ENCODE measurements at regions not wholly inside any gene's neighbourhood (a gene's known extent, or its start where the extent isn't known, plus 50 kb on each side); places are given as distances from the start of the nearest gene placed in this dataset.

DNA sequence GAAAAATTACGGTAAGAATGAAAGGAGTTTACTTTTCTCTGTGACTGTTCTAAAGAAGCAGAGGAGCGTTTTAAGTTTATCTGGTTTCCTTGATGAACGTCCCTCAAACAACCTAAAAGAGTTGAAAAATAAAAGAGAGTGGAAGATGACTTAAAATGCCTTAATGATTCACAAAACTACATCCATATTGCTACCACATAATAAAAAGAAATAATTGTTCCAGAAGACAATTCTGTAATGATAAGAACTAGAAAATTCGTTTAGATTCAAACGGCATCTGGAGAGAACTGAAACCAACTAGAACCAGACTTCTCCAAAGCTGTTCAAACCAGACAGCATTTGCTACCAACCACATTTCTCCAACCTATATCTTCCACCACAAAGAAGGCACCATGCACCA is 68.1 kb downstream of the TEKT4 start:
- no peaks in the 10 kb centered on the region for H3K27me3 ChIP-seq
- DNase-seq (ENCODE audit: low read depth in 1 of 2, low spot score in 1 of 2): no peak
- no peaks in the 10 kb centered on the region for H3K4me1 ChIP-seq (ENCODE audit: low read depth)
- H3K36me3 ChIP-seq: no peaks in the 10 kb centered on the region
- H3K9me3 ChIP-seq (ENCODE audit: low read depth): no peaks in the 10 kb centered on the region
- TF ChIP-seq, protein P1, sequence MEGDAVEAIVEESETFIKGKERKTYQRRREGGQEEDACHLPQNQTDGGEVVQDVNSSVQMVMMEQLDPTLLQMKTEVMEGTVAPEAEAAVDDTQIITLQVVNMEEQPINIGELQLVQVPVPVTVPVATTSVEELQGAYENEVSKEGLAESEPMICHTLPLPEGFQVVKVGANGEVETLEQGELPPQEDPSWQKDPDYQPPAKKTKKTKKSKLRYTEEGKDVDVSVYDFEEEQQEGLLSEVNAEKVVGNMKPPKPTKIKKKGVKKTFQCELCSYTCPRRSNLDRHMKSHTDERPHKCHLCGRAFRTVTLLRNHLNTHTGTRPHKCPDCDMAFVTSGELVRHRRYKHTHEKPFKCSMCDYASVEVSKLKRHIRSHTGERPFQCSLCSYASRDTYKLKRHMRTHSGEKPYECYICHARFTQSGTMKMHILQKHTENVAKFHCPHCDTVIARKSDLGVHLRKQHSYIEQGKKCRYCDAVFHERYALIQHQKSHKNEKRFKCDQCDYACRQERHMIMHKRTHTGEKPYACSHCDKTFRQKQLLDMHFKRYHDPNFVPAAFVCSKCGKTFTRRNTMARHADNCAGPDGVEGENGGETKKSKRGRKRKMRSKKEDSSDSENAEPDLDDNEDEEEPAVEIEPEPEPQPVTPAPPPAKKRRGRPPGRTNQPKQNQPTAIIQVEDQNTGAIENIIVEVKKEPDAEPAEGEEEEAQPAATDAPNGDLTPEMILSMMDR (IDR thresholded peaks at IDR 0.05; ENCODE audit: low read depth, low read length): no peak
- no peak overlapping the region for H3K4me3 ChIP-seq
- H3K27ac ChIP-seq: no peak overlapping the region

DNA sequence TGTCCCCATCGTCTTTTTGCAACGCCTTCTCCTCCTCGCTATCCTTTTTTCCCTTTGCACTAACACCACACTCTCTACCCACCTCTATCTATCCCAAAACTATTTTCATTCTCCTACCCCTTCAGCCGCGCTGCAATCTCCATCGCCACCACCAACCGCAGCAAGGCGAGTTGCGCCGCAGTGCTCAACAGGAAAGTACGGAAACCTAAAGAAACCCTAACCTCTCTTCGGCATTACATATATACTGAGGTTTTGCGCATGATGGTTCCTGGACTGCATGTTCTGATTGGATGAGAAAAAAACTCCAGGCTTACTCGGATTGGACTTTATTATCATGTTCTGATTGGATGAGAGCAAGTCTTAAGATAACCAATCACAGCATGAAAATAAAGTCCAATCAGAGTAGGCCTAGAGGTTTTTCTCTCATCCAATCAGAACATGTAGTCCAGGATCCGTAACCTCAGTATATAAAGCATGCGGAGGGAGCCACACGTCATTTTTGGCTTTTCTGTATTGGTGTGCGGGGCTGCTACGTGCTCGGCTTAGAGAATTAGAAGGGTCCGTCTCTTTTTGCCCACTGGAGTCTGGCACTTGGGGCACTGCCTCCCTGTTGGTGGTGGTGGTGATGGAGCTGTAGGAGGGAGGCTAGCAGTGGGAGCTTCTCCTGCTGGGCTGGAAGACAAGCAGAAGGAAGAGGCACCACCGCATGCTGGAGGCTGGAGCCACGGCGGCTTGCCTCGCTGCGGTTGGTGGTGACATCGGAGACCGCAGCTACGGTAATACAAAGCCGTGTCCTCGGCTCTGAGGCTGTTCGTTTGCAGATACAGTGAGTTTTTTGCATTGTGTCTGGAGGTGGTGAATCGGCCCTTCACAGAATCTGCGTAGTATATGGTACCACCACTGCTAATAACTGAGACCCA is 76.1 kb downstream of the TEKT4 start:
- no peak for DNase-seq (ENCODE audit: low read depth in 1 of 2, low spot score in 1 of 2)

DNA sequence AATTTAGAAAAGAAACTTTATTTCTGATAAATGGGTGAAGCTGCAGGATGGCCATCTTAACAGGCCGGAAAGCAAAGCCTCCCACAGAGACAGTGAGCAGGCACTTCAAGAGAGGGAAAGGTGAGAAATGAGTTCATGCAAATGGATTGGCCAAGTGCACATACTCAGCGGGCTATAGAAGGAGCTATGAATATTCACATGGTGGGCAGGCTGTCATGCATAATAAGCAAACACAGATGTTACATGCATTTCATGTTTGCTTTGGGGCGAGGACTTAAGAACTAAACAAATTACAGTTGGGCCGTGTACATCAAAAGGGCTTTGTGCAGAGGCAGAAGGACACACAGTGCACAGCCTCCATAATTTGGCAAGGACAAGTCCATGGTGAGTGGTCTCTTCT is 69.8 kb upstream of the MAL start:
- DNase-seq (ENCODE audit: low read depth in 1 of 2, low spot score in 1 of 2): no peak
- Histone ChIP-seq H3K27me3 (no peaks in the 10 kb centered on the region), H3K27ac (no peak overlapping the region), H3K9me3 (ENCODE audit: low read depth) (no peaks in the 10 kb centered on the region), H3K36me3 (no peaks in the 10 kb centered on the region), H3K4me1 (ENCODE audit: low read depth) (no peaks in the 10 kb centered on the region), H3K4me3 (no peak overlapping the region)
- TF ChIP-seq, protein P1 (IDR thresholded peaks at IDR 0.05; ENCODE audit: low read depth, low read length): no peak

More for the DNA sequence above, 76.1 kb downstream of the TEKT4 start:
- Histone ChIP-seq H3K4me1 (ENCODE audit: low read depth) (no peaks in the 10 kb centered on the region), H3K36me3 (no peaks in the 10 kb centered on the region), H3K9me3 (ENCODE audit: low read depth) (no peaks in the 10 kb centered on the region), H3K27ac (no peak overlapping the region), H3K4me3 (no peak overlapping the region), H3K27me3 (no peaks in the 10 kb centered on the region)
- TF ChIP-seq, protein P1 (IDR thresholded peaks at IDR 0.05; ENCODE audit: low read depth, low read length): no peak

DNA sequence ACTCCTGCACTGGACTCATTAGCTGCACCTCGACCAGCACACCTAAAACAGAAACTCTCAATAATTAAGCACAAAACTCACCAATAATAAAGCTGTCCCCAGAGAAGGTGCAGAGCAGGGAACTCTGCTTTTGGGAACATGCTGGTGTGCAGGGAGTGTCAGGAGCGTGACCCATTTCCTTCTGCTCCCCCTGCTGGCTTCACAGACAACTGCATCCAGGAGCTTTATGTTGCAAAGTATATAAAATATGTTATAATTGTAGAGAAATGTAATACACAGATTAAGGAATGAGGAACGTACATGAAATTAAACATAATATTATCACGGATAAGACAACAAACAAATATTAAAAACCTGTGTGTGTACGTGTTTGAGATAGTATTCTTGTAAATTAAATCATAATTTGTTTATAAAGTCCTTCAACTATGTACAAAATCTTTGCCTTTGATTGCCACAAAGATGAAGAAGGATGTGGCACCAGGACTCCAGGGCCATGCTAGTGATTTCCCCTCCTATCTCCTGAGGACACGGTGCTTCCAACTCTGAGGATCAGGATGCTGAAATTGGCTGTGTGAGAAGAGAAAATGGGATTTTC is 68.6 kb upstream of the MAL start:
- Histone ChIP-seq H3K4me3 (no peak overlapping the region), H3K36me3 (no peaks in the 10 kb centered on the region), H3K27me3 (no peaks in the 10 kb centered on the region), H3K9me3 (ENCODE audit: low read depth) (no peaks in the 10 kb centered on the region), H3K27ac (no peak overlapping the region), H3K4me1 (ENCODE audit: low read depth) (no peaks in the 10 kb centered on the region)
- TF ChIP-seq, protein P1 (IDR thresholded peaks at IDR 0.05; ENCODE audit: low read depth, low read length): peak; percentile 86
- peak; percentile 0 to 46 for DNase-seq (ENCODE audit: low read depth in 1 of 2, low spot score in 1 of 2)

DNA sequence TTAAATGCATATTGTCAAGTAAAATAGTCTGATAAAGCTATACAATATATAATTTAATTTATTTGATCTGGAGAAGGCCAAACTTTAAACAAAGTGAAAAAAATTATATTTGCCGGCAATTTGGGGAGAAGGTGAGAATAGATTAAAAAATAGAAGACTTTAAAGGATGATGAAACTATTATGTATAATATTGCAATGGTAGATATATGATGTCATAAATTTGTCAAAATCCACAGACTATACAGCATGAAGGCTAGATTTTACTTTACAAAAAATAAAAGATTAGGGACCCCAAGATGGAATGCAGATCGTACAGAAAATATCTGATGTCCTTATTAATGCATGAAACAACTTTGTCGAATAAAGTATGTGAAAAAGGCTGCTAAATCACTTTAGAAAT is 67.3 kb upstream of the MAL start:
- Histone ChIP-seq H3K9me3 (ENCODE audit: low read depth) (no peaks in the 10 kb centered on the region), H3K27me3 (no peaks in the 10 kb centered on the region), H3K4me3 (no peak overlapping the region), H3K4me1 (ENCODE audit: low read depth) (no peaks in the 10 kb centered on the region), H3K36me3 (no peaks in the 10 kb centered on the region), H3K27ac (no peak overlapping the region)
- no peak for DNase-seq (ENCODE audit: low read depth in 1 of 2, low spot score in 1 of 2)
- TF ChIP-seq, protein P1 (IDR thresholded peaks at IDR 0.05; ENCODE audit: low read depth, low read length): no peak
